ENCODE measurements at regions not wholly inside any gene's neighbourhood (a gene's known extent, or its start where the extent isn't known, plus 50 kb on each side); places are given as distances from the start of the nearest gene placed in this dataset.

DNA sequence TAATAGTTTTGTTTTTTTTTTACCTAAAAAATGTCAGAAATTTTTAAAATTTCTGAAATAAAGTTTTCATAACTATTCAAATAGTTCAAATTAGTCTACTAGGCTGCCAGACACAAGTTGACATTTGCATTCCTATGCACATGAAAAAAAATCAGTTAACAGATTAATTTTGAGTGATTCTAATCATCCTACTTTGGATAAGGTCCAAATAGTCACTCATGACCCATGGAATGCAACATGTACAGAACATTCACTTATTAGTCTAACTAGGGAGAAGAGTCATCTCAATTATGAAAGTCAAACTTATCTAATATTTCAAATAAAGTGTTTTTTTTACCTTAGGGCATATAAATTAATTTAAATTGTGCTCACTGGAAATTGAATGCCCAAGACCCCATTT, 390.2 kb downstream of the EPM2A start:
- TF ChIP-seq, protein P1, sequence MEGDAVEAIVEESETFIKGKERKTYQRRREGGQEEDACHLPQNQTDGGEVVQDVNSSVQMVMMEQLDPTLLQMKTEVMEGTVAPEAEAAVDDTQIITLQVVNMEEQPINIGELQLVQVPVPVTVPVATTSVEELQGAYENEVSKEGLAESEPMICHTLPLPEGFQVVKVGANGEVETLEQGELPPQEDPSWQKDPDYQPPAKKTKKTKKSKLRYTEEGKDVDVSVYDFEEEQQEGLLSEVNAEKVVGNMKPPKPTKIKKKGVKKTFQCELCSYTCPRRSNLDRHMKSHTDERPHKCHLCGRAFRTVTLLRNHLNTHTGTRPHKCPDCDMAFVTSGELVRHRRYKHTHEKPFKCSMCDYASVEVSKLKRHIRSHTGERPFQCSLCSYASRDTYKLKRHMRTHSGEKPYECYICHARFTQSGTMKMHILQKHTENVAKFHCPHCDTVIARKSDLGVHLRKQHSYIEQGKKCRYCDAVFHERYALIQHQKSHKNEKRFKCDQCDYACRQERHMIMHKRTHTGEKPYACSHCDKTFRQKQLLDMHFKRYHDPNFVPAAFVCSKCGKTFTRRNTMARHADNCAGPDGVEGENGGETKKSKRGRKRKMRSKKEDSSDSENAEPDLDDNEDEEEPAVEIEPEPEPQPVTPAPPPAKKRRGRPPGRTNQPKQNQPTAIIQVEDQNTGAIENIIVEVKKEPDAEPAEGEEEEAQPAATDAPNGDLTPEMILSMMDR (conservative IDR thresholded peaks at IDR 0.05; ENCODE audit: low read depth in 2 of 2), result no peak
- TF ChIP-seq, protein P2, sequence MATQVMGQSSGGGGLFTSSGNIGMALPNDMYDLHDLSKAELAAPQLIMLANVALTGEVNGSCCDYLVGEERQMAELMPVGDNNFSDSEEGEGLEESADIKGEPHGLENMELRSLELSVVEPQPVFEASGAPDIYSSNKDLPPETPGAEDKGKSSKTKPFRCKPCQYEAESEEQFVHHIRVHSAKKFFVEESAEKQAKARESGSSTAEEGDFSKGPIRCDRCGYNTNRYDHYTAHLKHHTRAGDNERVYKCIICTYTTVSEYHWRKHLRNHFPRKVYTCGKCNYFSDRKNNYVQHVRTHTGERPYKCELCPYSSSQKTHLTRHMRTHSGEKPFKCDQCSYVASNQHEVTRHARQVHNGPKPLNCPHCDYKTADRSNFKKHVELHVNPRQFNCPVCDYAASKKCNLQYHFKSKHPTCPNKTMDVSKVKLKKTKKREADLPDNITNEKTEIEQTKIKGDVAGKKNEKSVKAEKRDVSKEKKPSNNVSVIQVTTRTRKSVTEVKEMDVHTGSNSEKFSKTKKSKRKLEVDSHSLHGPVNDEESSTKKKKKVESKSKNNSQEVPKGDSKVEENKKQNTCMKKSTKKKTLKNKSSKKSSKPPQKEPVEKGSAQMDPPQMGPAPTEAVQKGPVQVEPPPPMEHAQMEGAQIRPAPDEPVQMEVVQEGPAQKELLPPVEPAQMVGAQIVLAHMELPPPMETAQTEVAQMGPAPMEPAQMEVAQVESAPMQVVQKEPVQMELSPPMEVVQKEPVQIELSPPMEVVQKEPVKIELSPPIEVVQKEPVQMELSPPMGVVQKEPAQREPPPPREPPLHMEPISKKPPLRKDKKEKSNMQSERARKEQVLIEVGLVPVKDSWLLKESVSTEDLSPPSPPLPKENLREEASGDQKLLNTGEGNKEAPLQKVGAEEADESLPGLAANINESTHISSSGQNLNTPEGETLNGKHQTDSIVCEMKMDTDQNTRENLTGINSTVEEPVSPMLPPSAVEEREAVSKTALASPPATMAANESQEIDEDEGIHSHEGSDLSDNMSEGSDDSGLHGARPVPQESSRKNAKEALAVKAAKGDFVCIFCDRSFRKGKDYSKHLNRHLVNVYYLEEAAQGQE (IDR thresholded peaks at IDR 0.05; ENCODE audit: unreplicated experiment), result no peak
- TF ChIP-seq POLR2AphosphoS5 (IDR thresholded peaks at IDR 0.05; ENCODE audit: low read depth) (no peak), EZH2 (IDR thresholded peaks at IDR 0.05; ENCODE audit: low read depth, unreplicated experiment) (no peak), EZH2phosphoT487 (IDR thresholded peaks at IDR 0.05; ENCODE audit: unreplicated experiment) (no peak), JUNB (IDR thresholded peaks at IDR 0.05; ENCODE audit: unreplicated experiment) (no peak), CREB1 (CRISPR knock-in tag; IDR thresholded peaks at IDR 0.05; ENCODE audit: low read depth) (no peak)
- TF ChIP-seq, protein P3, sequence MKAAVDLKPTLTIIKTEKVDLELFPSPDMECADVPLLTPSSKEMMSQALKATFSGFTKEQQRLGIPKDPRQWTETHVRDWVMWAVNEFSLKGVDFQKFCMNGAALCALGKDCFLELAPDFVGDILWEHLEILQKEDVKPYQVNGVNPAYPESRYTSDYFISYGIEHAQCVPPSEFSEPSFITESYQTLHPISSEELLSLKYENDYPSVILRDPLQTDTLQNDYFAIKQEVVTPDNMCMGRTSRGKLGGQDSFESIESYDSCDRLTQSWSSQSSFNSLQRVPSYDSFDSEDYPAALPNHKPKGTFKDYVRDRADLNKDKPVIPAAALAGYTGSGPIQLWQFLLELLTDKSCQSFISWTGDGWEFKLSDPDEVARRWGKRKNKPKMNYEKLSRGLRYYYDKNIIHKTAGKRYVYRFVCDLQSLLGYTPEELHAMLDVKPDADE (IDR thresholded peaks at IDR 0.05), result no peak

Data from GM23338 (cell line).